Activated naive CD8-positive, alpha-beta T cell (primary cell): ENCODE measurements at regions not wholly inside any gene's neighbourhood (a gene's known extent, or its start where the extent isn't known, plus 50 kb on each side); places are given as distances from the start of the nearest gene placed in this dataset.

Experiments used
- H3K27ac Mint-ChIP-seq: one replicate; pipeline ENCODE4 v1.8.0; 2021; ENCODE audit warnings: mixed read lengths
- H3K27me3 Mint-ChIP-seq: one replicate; pipeline ENCODE4 v1.8.0; 2021; ENCODE audit warnings: mixed read lengths
- H3K36me3 Mint-ChIP-seq: one replicate; pipeline ENCODE4 v1.8.0; 2021; ENCODE audit warnings: mixed read lengths
- H3K4me1 Mint-ChIP-seq: one replicate; pipeline ENCODE4 v1.8.0; 2021; ENCODE audit warnings: low read depth, mixed read lengths
- H3K4me3 Mint-ChIP-seq: one replicate; pipeline ENCODE4 v1.8.0; 2021; ENCODE audit warnings: mild to moderate bottlenecking, mixed read lengths
- H3K9me3 Mint-ChIP-seq: one replicate; pipeline ENCODE4 v1.8.0; 2021; ENCODE audit warnings: low read depth, mixed read lengths

- no peaks in the 10 kb centered on the region for H3K36me3 Mint-ChIP-seq
- no peaks in the 10 kb centered on the region for H3K27me3 Mint-ChIP-seq
- H3K9me3 Mint-ChIP-seq, result no peaks in the 10 kb centered on the region
- H3K4me3 Mint-ChIP-seq, result no peak overlapping the region
- peaks cover 14% of the 10 kb centered on the region for H3K4me1 Mint-ChIP-seq
- H3K27ac Mint-ChIP-seq, result no peak overlapping the region
Observed at GRCh38 chr2:2701813-2702212, 370.7 kb upstream of the MYT1L start.

GRCh38 chr2:2701176-2701781, 370.2 kb upstream of the MYT1L start:
- no peak overlapping the region for H3K27ac Mint-ChIP-seq
- no peak overlapping the region for H3K4me3 Mint-ChIP-seq
- H3K9me3 Mint-ChIP-seq, result no peaks in the 10 kb centered on the region
- H3K36me3 Mint-ChIP-seq, result no peaks in the 10 kb centered on the region
- H3K27me3 Mint-ChIP-seq, result no peaks in the 10 kb centered on the region
- H3K4me1 Mint-ChIP-seq, result peaks cover 14% of the 10 kb centered on the region

GRCh38 chr2:2699121-2699505, 368.0 kb upstream of the MYT1L start:
- H3K9me3 Mint-ChIP-seq, result no peaks in the 10 kb centered on the region
- H3K27ac Mint-ChIP-seq, result no peak overlapping the region
- no peaks in the 10 kb centered on the region for H3K27me3 Mint-ChIP-seq
- no peak overlapping the region for H3K4me3 Mint-ChIP-seq
- no peaks in the 10 kb centered on the region for H3K36me3 Mint-ChIP-seq
- peaks cover 4% of the 10 kb centered on the region for H3K4me1 Mint-ChIP-seq

GRCh38 chr2:2698182-2699120, 367.4 kb upstream of the MYT1L start:
- H3K27ac Mint-ChIP-seq, result no peak overlapping the region
- no peak overlapping the region for H3K4me3 Mint-ChIP-seq
- no peaks in the 10 kb centered on the region for H3K9me3 Mint-ChIP-seq
- no peaks in the 10 kb centered on the region for H3K36me3 Mint-ChIP-seq
- H3K4me1 Mint-ChIP-seq, result no peaks in the 10 kb centered on the region
- no peaks in the 10 kb centered on the region for H3K27me3 Mint-ChIP-seq

- H3K4me1 Mint-ChIP-seq, result peaks cover under 1% of the 10 kb centered on the region
- H3K9me3 Mint-ChIP-seq, result no peaks in the 10 kb centered on the region
- no peak overlapping the region for H3K27ac Mint-ChIP-seq
- no peaks in the 10 kb centered on the region for H3K36me3 Mint-ChIP-seq
- H3K4me3 Mint-ChIP-seq, result no peak overlapping the region
- H3K27me3 Mint-ChIP-seq, result no peaks in the 10 kb centered on the region
Observed at GRCh38 chr2:2696733-2697455, 365.8 kb upstream of the MYT1L start.

- Mint-ChIP-seq H3K4me1 (peaks cover 4% of the 10 kb centered on the region), H3K27ac (no peak overlapping the region), H3K27me3 (no peaks in the 10 kb centered on the region), H3K9me3 (no peaks in the 10 kb centered on the region), H3K36me3 (no peaks in the 10 kb centered on the region), H3K4me3 (no peak overlapping the region)
Observed at GRCh38 chr2:2696325-2696724, 365.2 kb upstream of the MYT1L start.

GRCh38 chr2:2694746-2695145, 363.7 kb upstream of the MYT1L start:
- peaks cover 15% of the 10 kb centered on the region for H3K4me1 Mint-ChIP-seq
- no peak overlapping the region for H3K27ac Mint-ChIP-seq
- no peaks in the 10 kb centered on the region for H3K27me3 Mint-ChIP-seq
- no peaks in the 10 kb centered on the region for H3K36me3 Mint-ChIP-seq
- H3K4me3 Mint-ChIP-seq, result no peak overlapping the region
- H3K9me3 Mint-ChIP-seq, result no peaks in the 10 kb centered on the region

GRCh38 chr2:2692599-2693389, 361.7 kb upstream of the MYT1L start:
- no peaks in the 10 kb centered on the region for H3K9me3 Mint-ChIP-seq
- no peaks in the 10 kb centered on the region for H3K27me3 Mint-ChIP-seq
- no peak overlapping the region for H3K4me3 Mint-ChIP-seq
- H3K4me1 Mint-ChIP-seq, result peaks cover 35% of the 10 kb centered on the region
- no peak overlapping the region for H3K27ac Mint-ChIP-seq
- no peaks in the 10 kb centered on the region for H3K36me3 Mint-ChIP-seq

- H3K36me3 Mint-ChIP-seq, result no peaks in the 10 kb centered on the region
- H3K27me3 Mint-ChIP-seq, result no peaks in the 10 kb centered on the region
- peaks cover 43% of the 10 kb centered on the region for H3K4me1 Mint-ChIP-seq
- H3K27ac Mint-ChIP-seq, result no peak overlapping the region
- no peak overlapping the region for H3K4me3 Mint-ChIP-seq
- H3K9me3 Mint-ChIP-seq, result no peaks in the 10 kb centered on the region
Observed at GRCh38 chr2:2691419-2691818, 360.3 kb upstream of the MYT1L start.

GRCh38 chr2:2690985-2691384, 359.9 kb upstream of the MYT1L start:
- Mint-ChIP-seq H3K4me1 (peaks cover 47% of the 10 kb centered on the region), H3K27me3 (no peaks in the 10 kb centered on the region), H3K4me3 (no peak overlapping the region), H3K27ac (no peak overlapping the region), H3K36me3 (no peaks in the 10 kb centered on the region), H3K9me3 (no peaks in the 10 kb centered on the region)

- Mint-ChIP-seq H3K36me3 (no peaks in the 10 kb centered on the region), H3K9me3 (no peaks in the 10 kb centered on the region), H3K4me3 (no peak overlapping the region), H3K4me1 (peaks cover 63% of the 10 kb centered on the region), H3K27me3 (no peaks in the 10 kb centered on the region), H3K27ac (no peak overlapping the region)
Observed at GRCh38 chr2:2689306-2689705, 358.2 kb upstream of the MYT1L start.

- Mint-ChIP-seq H3K36me3 (no peaks in the 10 kb centered on the region), H3K9me3 (no peaks in the 10 kb centered on the region), H3K27ac (no peak overlapping the region), H3K4me3 (peak overlapping the region; percentile 38), H3K4me1 (peaks cover 70% of the 10 kb centered on the region), H3K27me3 (no peaks in the 10 kb centered on the region)
Observed at GRCh38 chr2:2688254-2688653, 357.2 kb upstream of the MYT1L start.

GRCh38 chr2:2687745-2688144, 356.7 kb upstream of the MYT1L start:
- H3K27ac Mint-ChIP-seq, result no peak overlapping the region
- peaks cover 70% of the 10 kb centered on the region for H3K4me1 Mint-ChIP-seq
- H3K4me3 Mint-ChIP-seq, result no peak overlapping the region
- no peaks in the 10 kb centered on the region for H3K36me3 Mint-ChIP-seq
- H3K27me3 Mint-ChIP-seq, result no peaks in the 10 kb centered on the region
- no peaks in the 10 kb centered on the region for H3K9me3 Mint-ChIP-seq

- no peak overlapping the region for H3K27ac Mint-ChIP-seq
- H3K36me3 Mint-ChIP-seq, result no peaks in the 10 kb centered on the region
- H3K4me1 Mint-ChIP-seq, result peaks cover 77% of the 10 kb centered on the region
- H3K9me3 Mint-ChIP-seq, result no peaks in the 10 kb centered on the region
- H3K4me3 Mint-ChIP-seq, result peak overlapping the region; percentile 75
- H3K27me3 Mint-ChIP-seq, result no peaks in the 10 kb centered on the region
Observed at GRCh38 chr2:2686222-2686621, 355.1 kb upstream of the MYT1L start.
